ENCODE measurements at regions not wholly inside any gene's neighbourhood (a gene's known extent, or its start where the extent isn't known, plus 50 kb on each side); places are given as distances from the start of the nearest gene placed in this dataset.
"Not testable (repeated sequence)": the region's sequence is repeated elsewhere in the genome, so short reads cannot be mapped to it uniquely, and the experiment has no call there.

DNA sequence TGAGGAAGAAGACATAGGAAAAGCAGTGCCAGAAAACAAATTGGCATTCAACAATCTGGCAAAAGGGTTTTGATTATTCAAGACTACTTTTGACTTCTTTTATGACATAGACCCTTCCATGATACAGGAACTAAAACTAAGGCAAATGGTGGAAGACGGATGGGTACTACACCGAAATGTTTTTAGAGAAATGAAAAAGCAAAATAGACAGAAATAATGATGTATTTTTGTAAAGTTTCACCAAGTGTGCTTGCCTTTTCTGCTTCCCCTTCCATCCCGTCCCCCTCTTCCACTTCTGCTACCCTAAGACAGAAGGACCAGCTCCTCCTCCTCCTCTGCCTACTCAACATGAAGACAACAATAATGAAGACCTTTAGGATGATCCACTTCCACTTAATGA lies 53.4 kb upstream of the PARP8 start:
- not testable (repeated sequence) for DNase-seq (ENCODE audit: insufficient read length, low spot score); FAIRE-seq
- peak; percentile 82 for TF ChIP-seq SPI1 (IDR thresholded peaks at IDR 0.05; ENCODE audit: low read depth, low read length)
